ENCODE measurements at regions not wholly inside any gene's neighbourhood (a gene's known extent, or its start where the extent isn't known, plus 50 kb on each side); places are given as distances from the start of the nearest gene placed in this dataset.

DNA sequence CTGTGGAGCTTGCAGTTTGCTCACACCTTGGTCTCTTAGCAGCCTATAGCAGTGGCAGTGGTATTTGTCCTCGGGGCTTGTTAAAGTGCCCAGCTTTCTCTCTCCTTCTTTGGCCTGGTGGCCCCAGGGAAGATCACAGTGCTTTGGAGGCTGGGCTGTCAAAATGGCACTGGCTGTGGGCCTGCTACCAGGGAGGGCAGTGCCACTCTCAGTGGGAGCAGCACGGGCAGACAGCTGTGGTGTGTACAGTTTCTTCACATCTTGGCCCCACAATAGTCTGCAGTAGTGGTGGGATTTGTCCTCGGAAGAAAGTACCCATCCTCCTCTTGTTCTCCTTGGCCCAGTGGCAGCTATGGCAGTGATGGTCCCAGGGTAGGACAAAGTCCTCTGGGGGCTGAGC, 164.4 kb upstream of the GORAB start:
- H3K27me3 Mint-ChIP-seq = no peaks in the 10 kb centered on the region
- H3K4me3 Mint-ChIP-seq = no peak overlapping the region
- H3K27ac Mint-ChIP-seq = no peak overlapping the region
- H3K4me1 Mint-ChIP-seq = no peaks in the 10 kb centered on the region
- peaks cover 7% of the 10 kb centered on the region for H3K9me3 Mint-ChIP-seq
- no peaks in the 10 kb centered on the region for H3K36me3 Mint-ChIP-seq
- ATAC-seq = no peak

DNA sequence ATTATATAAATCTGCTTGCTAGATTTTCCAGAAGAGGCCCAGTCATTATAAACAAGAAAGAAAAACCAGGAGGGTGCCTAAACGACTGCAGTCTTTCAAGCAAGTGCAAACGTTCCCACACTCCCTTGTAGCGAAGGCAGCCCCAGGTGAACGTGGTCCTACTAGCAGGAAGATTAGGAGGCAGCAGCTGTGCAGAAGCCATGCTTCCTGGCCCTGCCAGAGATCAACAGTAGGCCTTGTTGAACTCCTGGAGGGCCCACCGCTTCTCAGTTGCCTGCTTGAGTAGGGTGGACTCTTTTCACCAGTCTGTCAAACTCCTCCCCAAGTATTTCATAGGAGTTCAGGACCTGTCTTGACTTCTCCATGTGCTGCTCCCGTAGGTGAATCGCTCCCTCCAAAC, 163.0 kb upstream of the GORAB start:
- no peak overlapping the region for H3K4me3 Mint-ChIP-seq

GRCh38 chr1:170369417-170369816, 162.5 kb upstream of the GORAB start:
- no peaks in the 10 kb centered on the region for H3K4me1 Mint-ChIP-seq
- H3K9me3 Mint-ChIP-seq = no peaks in the 10 kb centered on the region
- ATAC-seq = no peak
- no peak overlapping the region for H3K27ac Mint-ChIP-seq
- H3K4me3 Mint-ChIP-seq = no peak overlapping the region
- no peaks in the 10 kb centered on the region for H3K27me3 Mint-ChIP-seq
- no peaks in the 10 kb centered on the region for H3K36me3 Mint-ChIP-seq

More for the DNA sequence above, 163.0 kb upstream of the GORAB start:
- peak; percentile 24 for ATAC-seq
- Mint-ChIP-seq H3K9me3 (peaks cover 2% of the 10 kb centered on the region), H3K27me3 (no peaks in the 10 kb centered on the region), H3K4me1 (no peaks in the 10 kb centered on the region), H3K27ac (no peak overlapping the region), H3K36me3 (no peaks in the 10 kb centered on the region)

DNA sequence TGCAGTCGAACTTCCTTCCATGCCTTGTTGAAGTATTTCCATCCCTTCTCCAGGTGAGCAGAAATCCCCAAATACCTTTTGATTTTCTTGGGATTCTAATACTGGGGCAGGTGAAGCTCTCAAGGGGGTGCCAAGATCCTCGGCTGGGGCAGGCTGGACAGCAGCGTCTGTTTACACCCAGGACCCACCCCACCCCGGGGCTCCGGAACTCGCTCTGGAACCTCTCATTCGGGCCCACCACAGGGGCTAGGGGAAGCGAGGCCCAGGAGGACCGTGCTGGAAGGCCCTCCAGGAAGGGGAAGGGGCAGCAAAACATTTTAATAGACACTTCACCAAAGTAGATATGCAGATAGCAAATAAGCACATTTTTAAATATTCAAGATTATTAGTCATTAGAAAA, 161.9 kb upstream of the GORAB start:
- no peaks in the 10 kb centered on the region for H3K27me3 Mint-ChIP-seq
- ATAC-seq = no peak
- H3K36me3 Mint-ChIP-seq = no peaks in the 10 kb centered on the region

GRCh38 chr1:170375082-170375723, 156.8 kb upstream of the GORAB start:
- H3K36me3 Mint-ChIP-seq = no peaks in the 10 kb centered on the region
- H3K4me3 Mint-ChIP-seq = no peak overlapping the region
- no peak for ATAC-seq
- no peak overlapping the region for H3K27ac Mint-ChIP-seq
- no peaks in the 10 kb centered on the region for H3K4me1 Mint-ChIP-seq
- no peaks in the 10 kb centered on the region for H3K27me3 Mint-ChIP-seq
- H3K9me3 Mint-ChIP-seq = peaks cover 2% of the 10 kb centered on the region

More for the DNA sequence above, 161.9 kb upstream of the GORAB start:
- H3K4me3 Mint-ChIP-seq = no peak overlapping the region
- H3K9me3 Mint-ChIP-seq = no peaks in the 10 kb centered on the region
- H3K4me1 Mint-ChIP-seq = no peaks in the 10 kb centered on the region
- H3K27ac Mint-ChIP-seq = no peak overlapping the region

DNA sequence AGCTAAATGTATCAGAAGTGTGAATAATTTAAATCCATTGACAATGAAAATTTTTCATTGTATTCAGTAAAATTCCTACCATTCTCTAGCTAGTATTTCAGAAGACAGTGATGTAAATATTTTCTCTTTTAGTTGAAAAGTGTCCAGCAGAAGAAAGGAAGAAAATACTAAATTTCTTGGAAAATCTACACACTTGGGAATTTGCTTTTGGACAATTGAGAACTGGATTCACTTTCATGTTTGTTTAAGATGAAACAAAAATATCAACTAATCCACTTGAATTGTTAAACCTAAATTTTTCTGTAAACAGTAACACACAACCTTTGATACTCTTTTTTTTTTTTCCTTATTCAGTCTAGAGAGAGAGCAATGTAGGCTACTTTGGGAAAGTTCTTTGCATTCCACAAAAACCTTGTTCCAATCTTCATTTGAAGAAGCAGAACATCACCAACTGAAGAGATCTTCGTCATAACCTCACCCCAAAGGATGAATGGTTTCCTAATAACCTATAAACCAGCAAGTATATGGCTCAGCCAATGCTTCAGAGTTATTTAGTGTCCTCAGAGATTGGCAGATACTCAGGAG, 155.1 kb upstream of the GORAB start:
- H3K27ac Mint-ChIP-seq = no peak overlapping the region
- H3K27me3 Mint-ChIP-seq = no peaks in the 10 kb centered on the region
- peaks cover 2% of the 10 kb centered on the region for H3K9me3 Mint-ChIP-seq

GRCh38 chr1:170377440-170377839, 154.5 kb upstream of the GORAB start:
- Mint-ChIP-seq H3K9me3 (peaks cover 2% of the 10 kb centered on the region), H3K36me3 (no peaks in the 10 kb centered on the region), H3K4me1 (no peaks in the 10 kb centered on the region), H3K27ac (no peak overlapping the region), H3K4me3 (no peak overlapping the region), H3K27me3 (no peaks in the 10 kb centered on the region)
- ATAC-seq = no peak

More for the DNA sequence above, 155.1 kb upstream of the GORAB start:
- Mint-ChIP-seq H3K4me3 (no peak overlapping the region), H3K36me3 (no peaks in the 10 kb centered on the region), H3K4me1 (no peaks in the 10 kb centered on the region)
- no peak for ATAC-seq

DNA sequence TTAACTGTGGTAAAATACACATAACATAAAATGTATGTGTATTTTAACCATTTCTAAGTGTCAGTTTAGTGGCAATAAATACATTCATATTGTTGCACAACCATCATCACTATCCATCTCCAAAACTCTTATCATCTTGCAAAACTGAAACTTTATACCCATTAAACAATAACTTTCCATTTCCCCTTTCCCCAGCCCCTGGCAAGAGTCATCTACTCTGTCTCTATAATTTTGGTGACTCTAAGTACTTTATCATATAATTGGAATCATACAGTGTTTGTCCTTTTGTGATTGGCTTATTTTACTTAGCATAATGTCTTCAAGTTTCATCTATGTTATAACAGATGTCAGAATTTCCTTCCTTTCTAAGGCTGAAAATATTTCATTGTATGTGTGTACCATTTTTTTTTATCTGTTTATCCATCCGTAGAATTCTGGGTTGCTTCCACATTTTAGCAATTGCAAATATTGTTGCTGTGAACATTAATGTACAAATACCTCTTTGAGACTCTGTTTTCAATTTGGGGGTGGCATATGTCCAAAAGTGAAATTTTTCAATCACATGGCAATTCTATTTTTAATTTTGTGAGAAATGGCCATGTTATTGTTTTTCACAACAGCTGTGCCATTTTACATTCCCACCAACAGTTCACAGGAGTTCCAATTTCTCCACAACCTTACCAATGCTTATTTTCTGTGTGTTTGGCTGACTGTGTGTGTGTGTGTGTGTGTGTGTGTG, 153.9 kb upstream of the GORAB start:
- ATAC-seq = no peak
- H3K4me3 Mint-ChIP-seq = no peak overlapping the region
- no peaks in the 10 kb centered on the region for H3K36me3 Mint-ChIP-seq
- no peaks in the 10 kb centered on the region for H3K4me1 Mint-ChIP-seq
- no peak overlapping the region for H3K27ac Mint-ChIP-seq
- H3K27me3 Mint-ChIP-seq = no peaks in the 10 kb centered on the region
- peaks cover 2% of the 10 kb centered on the region for H3K9me3 Mint-ChIP-seq

DNA sequence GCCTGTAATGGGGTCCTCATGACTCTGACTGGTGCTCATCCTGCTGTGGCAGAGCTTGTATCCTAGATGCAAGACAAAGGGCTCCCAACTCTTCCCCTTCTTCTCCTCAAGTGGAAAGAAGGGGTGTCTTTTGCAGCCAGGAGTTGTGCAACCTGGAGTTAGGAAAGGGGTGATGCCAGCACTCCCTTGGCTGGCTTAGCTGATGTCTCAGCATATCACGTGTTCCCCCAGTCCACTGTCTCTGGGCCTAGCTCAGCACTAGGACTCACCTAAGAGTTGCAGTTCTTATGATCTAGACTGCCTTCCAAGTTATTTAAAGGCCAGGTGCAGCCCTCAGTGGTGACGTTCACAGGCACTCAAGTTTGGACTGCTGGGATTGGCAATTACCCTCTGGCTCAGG, 146.2 kb upstream of the GORAB start:
- Mint-ChIP-seq H3K4me1 (no peaks in the 10 kb centered on the region), H3K27me3 (no peaks in the 10 kb centered on the region), H3K27ac (no peak overlapping the region), H3K4me3 (no peak overlapping the region), H3K36me3 (no peaks in the 10 kb centered on the region), H3K9me3 (no peaks in the 10 kb centered on the region)
- ATAC-seq = peak; percentile 27

GRCh38 chr1:170388489-170388888, 143.5 kb upstream of the GORAB start:
- Mint-ChIP-seq H3K9me3 (no peaks in the 10 kb centered on the region), H3K27me3 (peaks cover 9% of the 10 kb centered on the region), H3K4me3 (no peak overlapping the region), H3K36me3 (no peaks in the 10 kb centered on the region), H3K4me1 (no peaks in the 10 kb centered on the region), H3K27ac (no peak overlapping the region)
- peak; percentile 41 for ATAC-seq

DNA sequence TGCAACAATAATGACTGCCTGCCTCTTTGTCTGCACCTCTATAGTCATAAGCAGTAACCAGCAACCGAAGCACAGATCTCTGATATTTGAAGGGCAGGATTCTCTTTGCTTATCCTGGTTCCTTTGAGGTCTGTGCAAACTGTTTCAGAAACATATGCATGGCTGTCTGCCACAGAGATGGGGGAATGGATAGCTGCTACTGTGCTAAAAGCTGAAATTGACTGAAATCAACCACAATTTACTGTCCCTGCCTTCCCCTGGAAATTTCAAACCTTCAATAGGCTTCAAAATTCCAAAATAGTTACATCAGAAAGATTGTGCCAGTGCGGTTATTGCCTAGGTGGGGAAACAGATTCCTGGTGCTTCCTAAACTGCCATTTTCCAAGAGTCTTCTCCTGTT, 136.8 kb upstream of the GORAB start:
- H3K4me3 Mint-ChIP-seq = no peak overlapping the region
- peaks cover 30% of the 10 kb centered on the region for H3K27me3 Mint-ChIP-seq
- no peak for ATAC-seq
- no peaks in the 10 kb centered on the region for H3K4me1 Mint-ChIP-seq
- H3K36me3 Mint-ChIP-seq = no peaks in the 10 kb centered on the region
- no peak overlapping the region for H3K27ac Mint-ChIP-seq
- H3K9me3 Mint-ChIP-seq = peaks cover 6% of the 10 kb centered on the region

GRCh38 chr1:170397061-170397460, 134.9 kb upstream of the GORAB start:
- no peak overlapping the region for H3K4me3 Mint-ChIP-seq
- peaks cover 21% of the 10 kb centered on the region for H3K27me3 Mint-ChIP-seq
- no peaks in the 10 kb centered on the region for H3K36me3 Mint-ChIP-seq
- ATAC-seq = no peak
- H3K27ac Mint-ChIP-seq = no peak overlapping the region
- no peaks in the 10 kb centered on the region for H3K4me1 Mint-ChIP-seq
- H3K9me3 Mint-ChIP-seq = peaks cover 6% of the 10 kb centered on the region

- Mint-ChIP-seq H3K4me3 (no peak overlapping the region), H3K4me1 (no peaks in the 10 kb centered on the region), H3K27me3 (peaks cover 6% of the 10 kb centered on the region), H3K27ac (no peak overlapping the region), H3K9me3 (no peaks in the 10 kb centered on the region), H3K36me3 (no peaks in the 10 kb centered on the region)
- no peak for ATAC-seq
Observed at GRCh38 chr1:170402476-170403311, 129.3 kb upstream of the GORAB start.

DNA sequence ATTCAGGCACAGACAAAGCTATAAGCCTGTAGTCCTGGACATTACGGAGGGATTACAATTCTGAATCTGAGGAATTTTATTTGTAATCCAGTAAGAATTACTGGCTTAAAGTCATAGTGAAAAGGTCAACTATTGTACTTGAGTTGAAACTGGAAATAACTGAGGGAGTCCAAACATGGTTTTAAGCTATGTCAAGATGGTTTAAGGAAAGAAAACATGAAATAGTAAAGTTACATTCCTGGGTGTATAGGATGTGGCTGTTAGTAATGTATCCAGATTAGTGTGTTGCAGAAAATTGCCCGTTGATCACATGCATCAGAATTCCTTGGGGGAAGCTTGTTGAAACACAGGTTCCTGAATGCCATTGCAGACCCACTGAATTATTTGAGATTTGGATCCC, 124.8 kb upstream of the GORAB start:
- Mint-ChIP-seq H3K9me3 (no peaks in the 10 kb centered on the region), H3K4me3 (no peak overlapping the region), H3K36me3 (no peaks in the 10 kb centered on the region), H3K27me3 (peaks cover 22% of the 10 kb centered on the region), H3K27ac (no peak overlapping the region), H3K4me1 (no peaks in the 10 kb centered on the region)
- no peak for ATAC-seq

DNA sequence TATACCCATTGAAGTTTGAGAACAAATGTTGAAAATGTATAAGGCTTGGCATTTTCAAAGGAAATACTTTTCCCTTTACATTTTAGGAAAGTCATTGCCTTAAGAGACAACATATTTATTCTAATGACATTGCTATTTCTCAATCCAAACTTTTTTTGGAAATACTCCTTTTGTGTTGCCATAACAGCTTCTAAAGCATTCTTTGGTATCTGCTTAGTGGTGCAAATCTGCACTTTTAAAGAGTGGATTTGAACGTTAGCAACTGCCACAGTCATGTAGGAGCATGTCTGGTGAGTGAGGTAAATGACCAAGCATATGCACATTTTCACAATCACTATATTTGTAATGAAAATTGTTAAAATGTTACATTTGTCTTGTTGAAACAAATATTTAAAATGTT, 124.4 kb upstream of the GORAB start:
- Mint-ChIP-seq H3K4me1 (no peaks in the 10 kb centered on the region), H3K4me3 (no peak overlapping the region), H3K36me3 (no peaks in the 10 kb centered on the region), H3K9me3 (no peaks in the 10 kb centered on the region), H3K27me3 (peaks cover 22% of the 10 kb centered on the region), H3K27ac (no peak overlapping the region)
- ATAC-seq = no peak
